ENCODE measurements at regions not wholly inside any gene's neighbourhood (a gene's known extent, or its start where the extent isn't known, plus 50 kb on each side); places are given as distances from the start of the nearest gene placed in this dataset.

DNA sequence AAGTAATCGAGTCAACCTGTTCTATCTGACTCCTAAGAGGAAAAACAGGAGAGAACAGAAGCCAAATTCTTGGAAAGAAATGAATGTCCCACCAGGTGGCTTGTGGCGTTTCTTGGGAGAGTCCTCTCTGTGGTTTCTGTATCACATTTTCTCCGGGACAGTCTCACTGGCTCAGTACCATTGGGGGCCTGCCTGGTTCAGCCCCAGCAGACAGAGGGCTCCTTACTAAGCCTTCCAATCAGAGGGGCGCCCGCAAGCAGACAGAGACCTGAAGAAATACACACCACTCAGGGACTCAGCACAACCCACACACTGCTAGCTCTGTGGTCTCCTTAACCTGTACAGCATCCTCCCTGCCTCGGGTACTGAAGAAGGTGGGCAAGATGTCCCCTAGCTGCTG lies 302.1 kb downstream of the TLE3 start:
- Mint-ChIP-seq H3K36me3 (no peaks in the 10 kb centered on the region), H3K4me1 (no peaks in the 10 kb centered on the region), H3K27me3 (peaks cover 40% of the 10 kb centered on the region), H3K4me3 (no peak overlapping the region), H3K27ac (no peak overlapping the region), H3K9me3 (peaks cover 8% of the 10 kb centered on the region)
- DNase-seq, result no peak
- CTCF ChIA-PET, result no interaction called here

DNA sequence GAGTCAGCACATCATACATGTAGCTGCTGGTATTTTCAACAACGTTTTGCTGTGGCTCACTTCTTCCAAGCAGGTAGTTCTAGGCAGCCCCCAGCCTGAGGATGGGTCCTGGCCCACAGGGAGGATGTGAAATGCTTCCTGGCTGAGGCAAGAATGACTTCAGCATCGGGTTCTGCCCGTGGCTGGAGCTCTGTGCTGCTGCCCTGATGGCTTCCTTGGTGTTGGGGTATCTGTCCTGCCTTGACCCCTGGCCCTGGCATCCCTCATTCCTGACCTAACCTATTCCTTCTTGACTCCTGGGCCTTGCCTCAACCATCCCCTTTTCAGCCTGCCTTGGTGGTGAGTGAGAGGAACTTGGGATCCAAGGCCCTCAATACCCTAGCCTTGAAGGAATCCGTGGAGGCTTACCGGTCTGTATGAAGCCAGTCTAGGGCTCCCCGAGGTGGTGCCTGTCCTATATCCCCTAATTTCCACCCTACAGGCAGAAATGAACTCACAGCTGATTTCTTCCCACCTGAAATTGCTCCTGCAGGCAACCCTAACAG lies 300.6 kb downstream of the TLE3 start:
- Mint-ChIP-seq H3K36me3 (no peaks in the 10 kb centered on the region), H3K4me3 (no peak overlapping the region), H3K9me3 (no peaks in the 10 kb centered on the region), H3K4me1 (no peaks in the 10 kb centered on the region), H3K27me3 (peaks cover 45% of the 10 kb centered on the region), H3K27ac (no peak overlapping the region)
- CTCF ChIA-PET, result no interaction called here
- DNase-seq, result no peak

DNA sequence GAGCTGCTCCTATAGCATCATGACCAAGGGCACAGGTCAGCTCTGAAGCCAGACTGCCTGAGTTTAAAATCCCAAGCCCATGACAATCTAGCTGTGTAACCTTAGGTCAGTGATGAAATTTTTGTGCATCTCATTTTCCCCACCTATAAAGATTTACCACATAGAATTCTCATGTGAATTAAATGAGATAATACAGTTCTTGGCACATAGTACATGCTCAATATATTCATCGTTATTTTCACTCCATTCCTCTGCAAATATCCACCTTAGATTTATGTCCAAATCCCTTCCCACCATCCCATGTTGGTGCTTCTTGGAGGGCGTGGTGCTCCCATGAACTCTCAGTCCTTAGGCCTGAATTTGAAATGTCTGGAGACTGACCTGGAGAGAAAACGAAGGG lies 300.1 kb downstream of the TLE3 start:
- Mint-ChIP-seq H3K27ac (no peak overlapping the region), H3K27me3 (peaks cover 48% of the 10 kb centered on the region), H3K4me1 (no peaks in the 10 kb centered on the region), H3K9me3 (no peaks in the 10 kb centered on the region), H3K36me3 (no peaks in the 10 kb centered on the region), H3K4me3 (no peak overlapping the region)
- no peak for DNase-seq
- CTCF ChIA-PET, result no interaction called here

DNA sequence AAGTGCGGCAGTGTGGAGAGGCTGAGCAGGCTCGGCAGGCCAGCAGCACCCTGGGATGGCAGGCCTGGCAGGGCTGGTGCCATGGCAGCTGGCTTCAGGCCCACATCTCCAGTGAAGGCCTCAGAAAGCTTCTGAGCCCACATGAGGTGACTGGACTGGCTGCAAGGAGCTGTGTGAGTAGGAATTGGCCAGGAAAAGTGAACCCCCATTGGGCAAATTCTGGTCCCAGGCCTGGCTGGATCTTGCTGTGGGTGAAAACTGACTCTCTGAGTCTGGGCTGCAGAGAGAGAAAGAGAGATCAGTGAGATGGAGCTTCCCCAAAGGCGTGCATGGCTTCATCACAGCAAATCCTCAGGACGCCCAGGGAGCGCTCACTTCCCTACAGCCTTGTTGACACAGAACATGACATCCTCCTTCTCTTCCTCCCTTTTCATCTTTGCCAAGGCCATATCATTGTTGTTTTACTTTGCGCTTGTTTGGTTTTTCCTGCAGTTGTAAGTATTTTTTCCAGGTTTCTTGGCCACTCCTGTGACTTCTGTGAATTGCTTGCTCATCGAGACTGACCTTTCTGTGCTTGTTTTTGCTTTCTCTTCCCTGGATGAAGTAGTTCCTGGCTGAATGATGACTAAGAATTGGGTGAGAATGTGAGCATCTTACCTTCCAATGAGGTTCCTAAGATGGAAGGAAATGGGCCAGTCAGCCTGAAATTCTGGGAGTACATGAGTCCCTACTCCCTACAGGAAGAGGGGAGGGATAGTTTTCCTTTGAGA lies 299.1 kb downstream of the TLE3 start:
- no peak overlapping the region for H3K4me3 Mint-ChIP-seq
- no peaks in the 10 kb centered on the region for H3K36me3 Mint-ChIP-seq
- H3K27ac Mint-ChIP-seq, result no peak overlapping the region
- DNase-seq, result no peak
- no peaks in the 10 kb centered on the region for H3K4me1 Mint-ChIP-seq
- peaks cover 47% of the 10 kb centered on the region for H3K27me3 Mint-ChIP-seq
- CTCF ChIA-PET, result no interaction called here
- H3K9me3 Mint-ChIP-seq, result no peaks in the 10 kb centered on the region

DNA sequence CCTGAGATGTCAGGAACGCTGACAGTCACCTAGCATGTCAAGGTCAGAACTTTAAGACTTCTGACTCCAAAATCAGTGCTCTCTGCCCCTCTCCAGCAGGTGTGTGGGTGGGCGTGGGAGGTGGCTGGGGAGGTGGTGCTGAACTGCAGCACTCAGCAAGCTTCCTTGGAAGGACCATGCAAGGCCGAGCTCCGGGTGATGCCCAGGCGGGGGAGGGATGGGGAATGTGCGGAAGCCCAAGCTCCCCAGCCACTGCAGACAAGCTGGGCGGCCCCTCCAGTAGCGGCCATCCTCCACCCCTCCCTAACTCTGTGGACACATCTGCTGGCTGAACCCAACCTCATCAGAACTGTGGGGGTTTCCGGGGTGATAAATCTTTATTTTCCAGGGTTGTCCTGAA lies 296.6 kb downstream of the TLE3 start:
- Mint-ChIP-seq H3K36me3 (no peaks in the 10 kb centered on the region), H3K27me3 (peaks cover 47% of the 10 kb centered on the region), H3K9me3 (no peaks in the 10 kb centered on the region), H3K27ac (no peak overlapping the region), H3K4me3 (no peak overlapping the region), H3K4me1 (no peaks in the 10 kb centered on the region)
- CTCF ChIA-PET, result no interaction called here
- no peak for DNase-seq

DNA sequence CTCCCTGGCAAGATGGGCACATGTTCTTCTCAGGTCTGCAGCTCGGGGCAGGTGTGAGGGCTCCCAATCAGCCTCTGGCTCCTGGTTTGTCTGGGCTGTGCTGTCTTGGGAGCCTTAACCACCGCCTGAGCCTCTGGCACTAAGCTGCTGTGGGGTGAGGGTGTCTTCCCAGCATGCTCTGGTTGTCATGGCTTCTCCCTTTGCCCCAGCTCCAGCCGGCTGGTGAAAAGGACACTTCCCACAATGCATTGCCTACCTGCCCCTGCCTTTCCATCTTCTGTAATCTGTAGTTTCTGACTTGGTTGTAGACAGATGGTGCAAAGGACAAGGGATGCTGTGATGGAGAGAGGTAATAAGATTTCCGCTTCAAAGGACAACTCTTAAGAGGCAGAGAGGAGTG lies 295.3 kb downstream of the TLE3 start:
- Mint-ChIP-seq H3K36me3 (no peaks in the 10 kb centered on the region), H3K9me3 (no peaks in the 10 kb centered on the region), H3K27ac (no peak overlapping the region), H3K4me1 (peaks cover 4% of the 10 kb centered on the region), H3K27me3 (peaks cover 49% of the 10 kb centered on the region), H3K4me3 (no peak overlapping the region)
- CTCF ChIA-PET, result no interaction called here
- DNase-seq, result no peak

DNA sequence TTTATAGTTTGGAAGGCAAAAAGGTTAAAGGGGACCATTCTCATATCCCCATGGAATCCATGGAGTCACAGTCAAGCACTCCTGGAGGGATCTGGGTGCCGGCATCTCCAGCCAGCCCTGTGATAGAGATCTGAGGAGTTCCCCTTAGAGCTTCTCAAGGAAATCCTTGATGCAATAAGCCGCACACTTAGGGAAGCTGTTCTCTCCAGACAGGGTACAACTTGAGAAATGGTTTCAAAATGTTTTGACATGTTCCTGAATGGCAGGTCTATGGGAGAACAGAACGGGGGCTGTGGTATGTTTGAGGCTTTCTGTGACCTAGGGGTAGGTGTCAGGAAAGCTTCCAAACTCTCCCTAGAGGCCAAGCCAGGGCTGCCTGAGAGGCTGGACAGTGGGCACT lies 292.9 kb downstream of the TLE3 start:
- CTCF ChIA-PET, result no interaction called here
- Mint-ChIP-seq H3K9me3 (no peaks in the 10 kb centered on the region), H3K27me3 (peaks cover 45% of the 10 kb centered on the region), H3K27ac (no peak overlapping the region), H3K36me3 (no peaks in the 10 kb centered on the region), H3K4me1 (peaks cover 10% of the 10 kb centered on the region), H3K4me3 (no peak overlapping the region)
- no peak for DNase-seq

DNA sequence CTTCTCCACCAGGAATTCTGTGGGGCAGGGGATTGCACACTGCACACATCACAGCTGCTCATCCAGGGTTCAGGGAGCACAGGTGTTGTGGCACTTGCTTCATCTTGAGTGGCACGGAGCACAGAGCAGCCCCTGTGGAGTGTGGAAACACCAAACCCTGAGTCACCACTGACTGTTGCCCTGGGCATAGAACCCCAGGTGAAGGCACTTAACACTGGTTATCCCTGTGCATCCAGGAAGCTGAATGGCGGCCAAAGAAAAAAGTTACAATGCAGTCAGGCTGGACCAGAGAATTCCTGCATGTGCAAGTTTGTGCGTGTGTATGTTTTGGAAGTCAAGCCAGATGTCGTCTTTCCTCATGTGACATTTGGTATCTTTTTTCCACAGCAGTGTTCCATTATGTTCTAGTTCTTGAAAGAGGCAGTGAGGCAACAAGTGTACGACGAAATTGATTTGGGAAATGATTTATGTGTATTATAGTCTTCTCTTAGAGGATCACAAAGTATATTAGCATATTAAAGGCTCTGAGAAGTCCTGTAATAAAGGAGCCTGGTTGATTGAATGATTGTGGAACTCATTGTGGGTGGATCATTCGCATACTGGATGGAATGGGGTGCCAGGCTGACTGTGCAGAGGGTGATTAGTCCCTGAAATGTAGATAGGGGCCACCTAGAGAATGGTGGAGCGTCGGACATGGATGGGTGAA lies 292.3 kb downstream of the TLE3 start:
- Mint-ChIP-seq H3K9me3 (no peaks in the 10 kb centered on the region), H3K27me3 (peaks cover 45% of the 10 kb centered on the region), H3K27ac (no peak overlapping the region), H3K4me3 (no peak overlapping the region), H3K4me1 (peaks cover 10% of the 10 kb centered on the region), H3K36me3 (no peaks in the 10 kb centered on the region)
- CTCF ChIA-PET, result no interaction called here
- no peak for DNase-seq

DNA sequence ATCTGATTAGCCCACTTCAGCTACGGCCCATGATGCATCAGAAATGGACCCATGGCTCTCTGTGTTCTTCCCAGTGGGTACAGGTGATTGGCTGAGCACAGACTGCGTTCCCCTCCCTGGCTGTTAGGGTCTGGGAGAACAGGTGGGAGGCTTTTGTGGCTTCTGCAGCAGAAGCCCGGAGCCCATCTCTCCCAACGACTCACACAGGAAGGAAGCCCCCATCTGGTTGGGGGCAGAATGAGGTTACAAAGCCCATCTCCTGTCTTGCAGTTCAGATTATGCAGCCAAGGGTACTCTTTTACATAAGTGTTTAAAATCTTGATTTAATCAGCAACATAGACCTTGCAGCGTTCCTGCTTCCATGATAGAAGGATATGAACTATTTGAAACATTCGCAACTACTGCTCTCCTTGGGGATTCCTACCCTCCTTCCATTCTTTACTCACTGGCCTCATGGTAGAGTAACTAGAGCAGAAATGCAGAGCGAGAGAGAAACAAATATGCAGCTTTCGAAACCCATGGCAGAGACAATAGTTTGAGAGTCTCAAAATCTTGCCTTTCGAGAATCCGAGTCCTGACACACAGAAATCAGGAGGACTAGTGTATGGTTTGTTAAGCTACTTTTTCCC lies 291.3 kb downstream of the TLE3 start:
- Mint-ChIP-seq H3K27ac (no peak overlapping the region), H3K27me3 (peaks cover 44% of the 10 kb centered on the region), H3K4me3 (no peak overlapping the region), H3K9me3 (no peaks in the 10 kb centered on the region), H3K4me1 (peaks cover 10% of the 10 kb centered on the region), H3K36me3 (no peaks in the 10 kb centered on the region)
- CTCF ChIA-PET, result no interaction called here
- no peak for DNase-seq

DNA sequence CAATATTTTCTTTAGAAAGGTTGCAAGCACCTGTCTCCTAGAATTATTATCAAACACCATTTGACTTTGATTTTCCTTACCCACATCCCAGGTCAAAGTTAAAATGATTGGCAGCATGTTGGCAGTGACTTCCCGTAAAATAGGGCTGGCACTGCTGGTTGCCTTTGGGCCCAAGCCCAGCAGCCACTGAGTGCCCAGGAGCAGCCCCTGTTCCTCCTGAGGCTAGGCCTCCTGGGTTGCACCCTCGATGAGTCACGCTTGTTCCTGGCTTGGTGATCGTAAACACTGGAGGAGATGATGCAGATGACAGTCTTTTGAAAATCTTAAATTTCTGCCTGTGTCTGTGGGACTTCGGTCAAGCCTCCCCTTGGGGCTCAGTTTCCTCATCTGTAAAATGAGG lies 290.0 kb downstream of the TLE3 start:
- H3K4me1 Mint-ChIP-seq, result peaks cover 10% of the 10 kb centered on the region
- no peaks in the 10 kb centered on the region for H3K36me3 Mint-ChIP-seq
- CTCF ChIA-PET, result no interaction called here
- DNase-seq, result no peak
- no peak overlapping the region for H3K4me3 Mint-ChIP-seq
- H3K27ac Mint-ChIP-seq, result no peak overlapping the region
- H3K27me3 Mint-ChIP-seq, result peaks cover 32% of the 10 kb centered on the region
- no peaks in the 10 kb centered on the region for H3K9me3 Mint-ChIP-seq

DNA sequence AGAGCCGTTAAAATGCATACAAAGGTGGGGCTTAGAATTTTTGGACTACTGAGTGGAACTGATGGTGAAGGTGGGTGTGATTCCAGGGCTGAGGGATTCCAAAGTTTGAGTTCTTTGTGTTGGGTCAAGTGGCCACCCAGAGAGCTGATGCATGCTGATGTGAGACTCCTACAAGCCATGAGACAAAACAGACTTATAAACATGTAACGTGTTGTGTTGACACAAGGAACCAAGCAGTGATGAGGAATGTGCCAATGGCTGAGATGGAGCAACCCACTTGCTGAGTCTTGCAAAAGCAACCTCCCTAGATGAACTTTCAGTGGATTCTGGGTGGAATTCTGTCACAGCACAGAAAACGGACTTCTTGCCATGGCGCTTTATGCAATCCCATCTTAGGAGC lies 289.0 kb downstream of the TLE3 start:
- Mint-ChIP-seq H3K9me3 (no peaks in the 10 kb centered on the region), H3K4me1 (peaks cover 10% of the 10 kb centered on the region), H3K27ac (no peak overlapping the region), H3K27me3 (peaks cover 27% of the 10 kb centered on the region), H3K36me3 (no peaks in the 10 kb centered on the region), H3K4me3 (no peak overlapping the region)
- CTCF ChIA-PET, result no interaction called here
- DNase-seq, result no peak

DNA sequence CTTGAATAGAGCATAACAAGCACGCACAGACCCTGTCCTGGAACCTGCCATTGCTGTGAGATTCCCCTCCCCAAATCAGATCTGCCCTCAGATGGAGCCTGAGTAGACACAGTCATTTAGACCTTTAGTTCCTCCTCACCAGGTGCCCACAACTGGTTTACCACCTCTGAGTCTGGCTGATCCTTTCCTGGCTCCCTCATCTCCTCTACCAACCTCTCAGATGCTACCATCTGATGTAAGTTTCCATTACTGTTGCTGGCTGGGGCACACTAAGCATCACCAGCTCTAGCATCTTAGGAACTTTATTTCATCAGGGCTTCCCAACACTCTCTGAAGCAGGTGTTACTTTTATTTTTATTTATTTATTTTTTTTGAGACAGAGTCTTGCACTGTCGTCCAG lies 288.3 kb downstream of the TLE3 start:
- Mint-ChIP-seq H3K27ac (no peak overlapping the region), H3K4me3 (no peak overlapping the region), H3K9me3 (no peaks in the 10 kb centered on the region), H3K27me3 (peaks cover 30% of the 10 kb centered on the region), H3K36me3 (no peaks in the 10 kb centered on the region), H3K4me1 (peaks cover 10% of the 10 kb centered on the region)
- CTCF ChIA-PET, result no interaction called here
- no peak for DNase-seq

DNA sequence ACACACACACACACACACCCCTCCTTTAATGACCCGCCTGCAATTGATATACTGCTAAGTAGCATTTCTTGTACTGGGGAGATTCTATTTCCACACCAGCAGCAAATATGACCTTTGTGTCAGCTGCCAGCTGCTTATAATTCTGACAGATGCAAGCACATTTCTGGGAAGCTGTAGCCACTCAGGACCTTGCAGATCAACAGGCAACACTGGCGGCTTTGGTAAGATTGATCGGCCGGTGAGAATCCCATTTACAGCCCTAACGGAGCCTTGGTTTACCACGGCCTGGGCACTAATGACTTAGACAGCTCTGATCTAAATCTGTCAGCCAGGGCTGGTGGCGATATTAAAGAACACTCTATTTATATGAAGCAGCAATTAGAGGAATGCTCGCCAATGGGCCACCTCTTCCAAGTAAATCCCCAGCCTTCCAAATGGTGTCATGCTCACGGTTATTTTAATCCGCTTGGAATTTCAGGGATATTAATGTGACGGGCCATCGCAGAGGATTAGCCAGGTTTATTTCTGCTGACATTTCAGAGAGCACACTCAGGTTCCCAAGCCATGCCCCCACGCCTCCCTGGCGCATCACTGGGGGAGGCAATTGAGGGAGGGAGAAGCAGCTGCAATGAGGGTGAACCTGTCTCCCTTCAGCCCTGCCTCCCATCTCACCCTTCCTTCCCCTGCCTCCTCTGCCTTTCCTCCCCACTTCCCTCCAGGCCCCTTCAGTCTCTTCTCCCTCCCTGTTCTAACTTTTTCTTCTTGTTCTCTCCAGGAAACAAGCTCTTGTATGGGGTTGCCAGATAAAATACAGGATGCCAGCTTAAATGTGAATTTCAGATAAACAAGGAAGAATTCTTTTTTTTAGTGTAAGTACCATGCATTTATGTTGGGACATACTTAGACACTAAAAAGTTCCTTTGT lies 287.0 kb downstream of the TLE3 start:
- Mint-ChIP-seq H3K9me3 (no peaks in the 10 kb centered on the region), H3K27ac (no peak overlapping the region), H3K27me3 (peaks cover 28% of the 10 kb centered on the region), H3K4me1 (peaks cover 10% of the 10 kb centered on the region), H3K4me3 (no peak overlapping the region), H3K36me3 (no peaks in the 10 kb centered on the region)
- DNase-seq, result no peak
- CTCF ChIA-PET, result no interaction called here

DNA sequence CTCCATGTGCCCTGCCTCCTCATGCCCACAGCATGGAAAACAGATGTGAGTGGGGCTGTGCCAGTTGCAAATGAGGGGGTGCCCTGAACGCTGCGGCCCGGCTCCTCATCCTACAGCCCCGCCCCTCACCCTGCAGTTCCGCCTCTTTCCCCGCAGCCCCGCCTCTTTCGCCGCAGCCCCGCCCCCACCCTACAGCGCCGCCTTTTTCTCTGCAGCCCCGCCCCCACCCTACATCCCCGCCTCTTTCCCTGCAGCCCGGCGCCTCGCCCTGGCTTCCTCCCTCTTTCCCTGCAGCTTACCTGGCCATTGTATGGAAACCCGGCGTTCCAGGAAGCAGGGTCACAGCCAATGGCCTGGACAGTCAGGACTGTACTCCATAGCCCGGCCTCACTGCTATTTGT lies 284.9 kb downstream of the TLE3 start:
- CTCF ChIA-PET, result no interaction called here
- peaks cover 5% of the 10 kb centered on the region for H3K4me1 Mint-ChIP-seq
- no peak overlapping the region for H3K27ac Mint-ChIP-seq
- no peaks in the 10 kb centered on the region for H3K9me3 Mint-ChIP-seq
- no peak for DNase-seq
- H3K4me3 Mint-ChIP-seq, result no peak overlapping the region
- peaks cover 26% of the 10 kb centered on the region for H3K27me3 Mint-ChIP-seq
- no peaks in the 10 kb centered on the region for H3K36me3 Mint-ChIP-seq
